Endothelial cell of umbilical vein (primary cell): ENCODE measurements at regions not wholly inside any gene's neighbourhood (a gene's known extent, or its start where the extent isn't known, plus 50 kb on each side); places are given as distances from the start of the nearest gene placed in this dataset.

ENCODE experiments used
- CTCF ChIP-seq, 2 donors: IDR thresholded peaks; 1 replicate in 1 of 2; 2 replicates in 1 of 2; pipeline ENCODE4 v1.5.1; 2011; ENCODE audit warnings: low read length in 2 of 2, mild to moderate bottlenecking in 2 of 2, moderate library complexity in 2 of 2, control low read depth in 1 of 2, inconsistent platforms in 1 of 2, low read depth in 1 of 2; ENCODE audit not compliant: insufficient read depth in 1 of 2; ENCODE audit errors: extremely low read depth in 1 of 2
- JUN ChIP-seq: IDR thresholded peaks from 2 replicates; pipeline ENCODE4 v1.6.1; 2011; ENCODE audit warnings: borderline replicate concordance, low read depth; ENCODE audit not compliant: insufficient read length, insufficient read depth
- POLR2A ChIP-seq: IDR thresholded peaks from 2 replicates; pipeline ENCODE4 v1.6.1; 2012; ENCODE audit warnings: low read depth, mild to moderate bottlenecking, control low read depth, low read length

- no peak for TF ChIP-seq CTCF (IDR thresholded peaks at IDR 0.05; ENCODE audit: extremely low read depth in 1 of 2, insufficient read depth in 1 of 2, low read depth in 1 of 2, low read length in 2 of 2)
- TF ChIP-seq JUN = no peak
- TF ChIP-seq POLR2A = no peak
Observed at GRCh38 chr2:217729421-217730053, 273.3 kb downstream of the TNS1 start.
